Dermis blood vessel endothelial cell (primary cell): ENCODE measurements at regions not wholly inside any gene's neighbourhood (a gene's known extent, or its start where the extent isn't known, plus 50 kb on each side); places are given as distances from the start of the nearest gene placed in this dataset.
"Not testable (repeated sequence)": the region's sequence is repeated elsewhere in the genome, so short reads cannot be mapped to it uniquely, and the experiment has no call there.

ENCODE experiments used
- DNase-seq: peaks from one replicate; pipeline ENCODE4 v3.0.0; 2010

GRCh38 chr5:85896514-85896913 lies 721.2 kb upstream of the COX7C start:
- DNase-seq = no peak

GRCh38 chr5:85906460-85906859 lies 711.3 kb upstream of the COX7C start:
- DNase-seq = no peak

GRCh38 chr5:85910335-85910734 lies 707.4 kb upstream of the COX7C start:
- no peak for DNase-seq

- DNase-seq = no peak
Measured at GRCh38 chr5:85920984-85921383, 696.8 kb upstream of the COX7C start.

- no peak for DNase-seq
Measured at GRCh38 chr5:85921590-85921989, 696.2 kb upstream of the COX7C start.

GRCh38 chr5:85927632-85928031 lies 690.1 kb upstream of the COX7C start:
- no peak for DNase-seq

- DNase-seq = no peak
Measured at GRCh38 chr5:85929713-85930112, 688.0 kb upstream of the COX7C start.

- DNase-seq = no peak
Measured at GRCh38 chr5:85931220-85931619, 686.5 kb upstream of the COX7C start.

- no peak for DNase-seq
Measured at GRCh38 chr5:85938201-85938600, 679.5 kb upstream of the COX7C start.

GRCh38 chr5:85951707-85952210 lies 666.0 kb upstream of the COX7C start:
- DNase-seq = no peak

- DNase-seq = no peak
Measured at GRCh38 chr5:85952680-85953079, 665.1 kb upstream of the COX7C start.

- DNase-seq = no peak
Measured at GRCh38 chr5:85967681-85968080, 650.1 kb upstream of the COX7C start.

- DNase-seq = no peak
Measured at GRCh38 chr5:85972539-85972938, 645.2 kb upstream of the COX7C start.

GRCh38 chr5:85985167-85985566 lies 632.6 kb upstream of the COX7C start:
- no peak for DNase-seq

- no peak for DNase-seq
Measured at GRCh38 chr5:85990998-85991397, 626.7 kb upstream of the COX7C start.

- not testable (repeated sequence) for DNase-seq
Measured at GRCh38 chr5:85994653-85995052, 623.1 kb upstream of the COX7C start.

GRCh38 chr5:85998656-85999055 lies 619.1 kb upstream of the COX7C start:
- no peak for DNase-seq

GRCh38 chr5:86008293-86008692 lies 609.4 kb upstream of the COX7C start:
- no peak for DNase-seq

GRCh38 chr5:86008704-86009103 lies 609.0 kb upstream of the COX7C start:
- no peak for DNase-seq

GRCh38 chr5:86011937-86012336 lies 605.8 kb upstream of the COX7C start:
- no peak for DNase-seq

GRCh38 chr5:86029308-86029707 lies 588.4 kb upstream of the COX7C start:
- DNase-seq = no peak

- DNase-seq = no peak
Measured at GRCh38 chr5:86030753-86031152, 587.0 kb upstream of the COX7C start.

- DNase-seq = no peak
Measured at GRCh38 chr5:86038566-86038965, 579.2 kb upstream of the COX7C start.

- no peak for DNase-seq
Measured at GRCh38 chr5:86039351-86039750, 578.4 kb upstream of the COX7C start.

- DNase-seq = no peak
Measured at GRCh38 chr5:86070719-86071118, 547.0 kb upstream of the COX7C start.

- no peak for DNase-seq
Measured at GRCh38 chr5:86074297-86074696, 543.4 kb upstream of the COX7C start.
